IgD-negative memory B cell (primary cell): ENCODE measurements at regions not wholly inside any gene's neighbourhood (a gene's known extent, or its start where the extent isn't known, plus 50 kb on each side); places are given as distances from the start of the nearest gene placed in this dataset.
"Not testable (repeated sequence)": the region's sequence is repeated elsewhere in the genome, so short reads cannot be mapped to it uniquely, and the experiment has no call there.

ENCODE experiments used
- H3K27ac Mint-ChIP-seq, 3 donors: one replicate each; pipeline ENCODE4 v1.8.0; 2020 to 2022; ENCODE audit warnings: mild to moderate bottlenecking in 3 of 3, mixed read lengths in 3 of 3, moderate library complexity in 1 of 3
- H3K27me3 Mint-ChIP-seq: one replicate; pipeline ENCODE4 v1.8.0; 2021; ENCODE audit warnings: mixed read lengths
- H3K36me3 Mint-ChIP-seq: one replicate; pipeline ENCODE4 v1.8.0; 2020; ENCODE audit warnings: mild to moderate bottlenecking, mixed read lengths
- H3K4me1 Mint-ChIP-seq, 3 donors: one replicate each; pipeline ENCODE4 v1.8.0; 2020 to 2022; ENCODE audit warnings: mixed read lengths in 3 of 3, mild to moderate bottlenecking in 1 of 3
- H3K4me3 Mint-ChIP-seq, 4 donors: one replicate each; pipeline ENCODE4 v1.8.0; 2020 to 2022; ENCODE audit warnings: mild to moderate bottlenecking in 4 of 4, mixed read lengths in 4 of 4, moderate library complexity in 3 of 4
- H3K9me3 Mint-ChIP-seq, 3 donors: one replicate each; pipeline ENCODE4 v1.8.0; 2020 to 2021; ENCODE audit warnings: mixed read lengths in 3 of 3, mild to moderate bottlenecking in 1 of 3

DNA sequence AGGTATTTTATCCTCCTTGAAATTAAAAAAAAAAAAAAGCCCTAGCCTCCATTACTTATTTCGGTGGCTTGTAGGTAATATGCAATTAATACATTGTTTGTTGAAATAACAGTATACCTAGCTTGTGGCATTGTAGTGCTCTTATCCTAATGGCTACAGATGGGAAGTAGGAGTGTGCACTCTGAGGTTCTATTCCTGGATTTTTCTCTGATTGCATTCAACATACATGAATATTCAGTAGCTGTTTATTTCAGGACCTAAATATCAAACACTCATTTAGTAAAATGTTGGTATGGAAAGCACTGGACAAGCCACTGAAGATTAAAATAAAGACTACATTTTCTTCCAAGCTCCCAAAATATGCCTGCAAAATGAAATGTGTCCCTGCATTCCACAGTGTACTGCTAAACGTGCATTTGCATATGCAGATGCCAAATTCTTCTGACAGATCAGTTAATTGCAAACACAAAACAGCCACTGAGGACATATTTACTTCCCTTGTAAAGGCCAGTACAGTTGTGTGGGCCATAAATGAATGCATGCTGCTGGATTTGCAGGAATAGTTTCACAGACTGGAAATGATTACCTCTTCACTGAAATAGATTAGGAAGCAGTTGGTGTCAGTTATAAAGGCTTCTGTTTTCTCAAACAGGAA lies 826.1 kb downstream of the PRELID2 start:
- Mint-ChIP-seq H3K4me1 (no peaks in the 10 kb centered on the region), H3K36me3 (no peaks in the 10 kb centered on the region), H3K27me3 (peaks cover 2% of the 10 kb centered on the region), H3K27ac (no peak overlapping the region), H3K9me3 (peaks cover 1 to 4% (median 2%) of the 10 kb centered on the region in 3 donors), H3K4me3 (no peak overlapping the region)

DNA sequence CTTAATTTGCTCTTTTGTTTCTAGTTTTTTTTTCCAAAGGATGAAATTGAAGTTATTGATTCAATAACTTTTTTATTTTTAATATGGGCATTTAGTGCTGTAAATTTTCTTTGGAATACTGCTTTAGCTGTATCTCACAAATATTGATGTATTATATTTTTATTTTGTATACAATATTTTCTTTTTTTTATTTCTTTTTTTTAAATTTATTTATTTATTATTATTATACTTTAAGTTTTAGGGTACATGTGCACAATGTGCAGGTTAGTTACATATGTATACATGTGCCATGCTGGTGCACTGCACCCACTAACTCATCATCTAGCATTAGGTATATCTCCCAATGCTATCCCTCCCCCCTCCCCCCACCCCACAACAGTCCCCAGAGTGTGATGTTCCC lies 823.7 kb downstream of the KCTD16 start:
- H3K4me1 Mint-ChIP-seq, H3K27me3 Mint-ChIP-seq, H3K36me3 Mint-ChIP-seq, H3K27ac Mint-ChIP-seq, H3K4me3 Mint-ChIP-seq, H3K9me3 Mint-ChIP-seq: not testable (repeated sequence)

- peaks cover 2 to 6% (median 2%) of the 10 kb centered on the region in 3 donors for H3K9me3 Mint-ChIP-seq
- no peaks in the 10 kb centered on the region for H3K4me1 Mint-ChIP-seq
- H3K4me3 Mint-ChIP-seq = no peak overlapping the region
- H3K36me3 Mint-ChIP-seq = no peaks in the 10 kb centered on the region
- H3K27me3 Mint-ChIP-seq = no peaks in the 10 kb centered on the region
- H3K27ac Mint-ChIP-seq = no peak overlapping the region
These were observed 812.4 kb downstream of the KCTD16 start for GRCh38 chr5:144983101-144983500.

- H3K9me3 Mint-ChIP-seq = peaks cover 2 to 5% (median 4%) of the 10 kb centered on the region in 3 donors
- no peaks in the 10 kb centered on the region for H3K4me1 Mint-ChIP-seq
- H3K27ac Mint-ChIP-seq = no peak overlapping the region
- no peaks in the 10 kb centered on the region for H3K27me3 Mint-ChIP-seq
- no peaks in the 10 kb centered on the region for H3K36me3 Mint-ChIP-seq
- H3K4me3 Mint-ChIP-seq = no peak overlapping the region
These were observed 809.0 kb downstream of the KCTD16 start for GRCh38 chr5:144979516-144980264.

DNA sequence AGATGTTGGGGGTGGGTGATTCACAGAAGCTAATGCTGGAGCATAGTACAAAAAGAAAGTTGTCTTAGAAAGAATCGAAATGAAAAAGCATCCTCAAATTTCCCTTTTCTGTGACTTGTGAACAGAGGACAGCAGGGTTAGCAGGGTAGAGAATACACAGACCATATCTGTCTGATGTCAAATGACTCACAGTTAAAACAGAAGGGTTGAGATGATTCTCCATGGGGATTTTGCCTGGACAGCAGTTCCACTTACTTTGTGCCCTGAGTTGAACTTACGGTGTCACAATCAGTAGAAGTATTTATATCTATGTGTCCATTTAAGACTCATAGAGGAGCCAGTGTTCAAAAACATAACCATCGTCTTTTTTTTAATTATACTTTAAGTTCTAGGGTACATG lies 801.6 kb downstream of the KCTD16 start:
- peaks cover 2 to 14% (median 4%) of the 10 kb centered on the region in 3 donors for H3K9me3 Mint-ChIP-seq
- H3K4me3 Mint-ChIP-seq = no peak overlapping the region
- no peaks in the 10 kb centered on the region for H3K36me3 Mint-ChIP-seq
- H3K27me3 Mint-ChIP-seq = no peaks in the 10 kb centered on the region
- H3K4me1 Mint-ChIP-seq = no peaks in the 10 kb centered on the region
- no peak overlapping the region for H3K27ac Mint-ChIP-seq

DNA sequence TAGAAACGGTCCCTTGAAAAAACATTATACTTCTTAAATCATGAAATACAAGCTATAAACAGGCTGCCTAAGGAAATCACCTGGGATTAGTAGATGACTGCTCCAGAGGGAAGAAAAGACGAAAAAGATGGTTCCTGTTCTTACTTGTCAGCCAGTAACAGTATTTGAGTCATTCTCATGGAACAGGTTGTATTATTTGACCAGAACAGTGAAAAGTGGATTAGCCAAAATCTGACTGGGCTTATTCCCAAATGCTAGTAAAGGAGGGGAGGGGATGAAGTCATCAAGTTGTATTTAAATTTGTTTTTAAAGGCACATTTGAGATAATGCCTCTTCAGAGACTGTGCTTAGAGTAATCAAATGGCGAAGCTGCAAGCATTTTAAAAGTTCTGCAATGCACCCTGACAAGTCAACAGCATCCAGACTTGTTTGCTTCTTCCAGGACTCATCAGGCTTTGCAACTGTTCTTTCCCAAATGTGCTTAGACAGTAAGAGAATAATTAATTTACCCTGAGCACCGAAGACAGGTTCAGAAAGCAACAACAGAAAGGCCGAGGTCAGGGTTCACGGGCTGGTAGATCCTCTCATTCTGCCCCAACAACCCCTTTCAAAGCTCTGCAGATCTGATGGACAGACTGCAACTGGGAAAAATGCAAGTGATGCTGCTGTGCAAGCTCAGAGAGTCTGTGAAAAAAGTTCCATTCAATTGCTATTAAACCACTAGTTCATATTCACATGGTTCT lies 800.6 kb downstream of the KCTD16 start:
- Mint-ChIP-seq H3K27me3 (no peaks in the 10 kb centered on the region), H3K4me1 (no peaks in the 10 kb centered on the region), H3K9me3 (peaks cover 2 to 11% (median 2%) of the 10 kb centered on the region in 3 donors)

DNA sequence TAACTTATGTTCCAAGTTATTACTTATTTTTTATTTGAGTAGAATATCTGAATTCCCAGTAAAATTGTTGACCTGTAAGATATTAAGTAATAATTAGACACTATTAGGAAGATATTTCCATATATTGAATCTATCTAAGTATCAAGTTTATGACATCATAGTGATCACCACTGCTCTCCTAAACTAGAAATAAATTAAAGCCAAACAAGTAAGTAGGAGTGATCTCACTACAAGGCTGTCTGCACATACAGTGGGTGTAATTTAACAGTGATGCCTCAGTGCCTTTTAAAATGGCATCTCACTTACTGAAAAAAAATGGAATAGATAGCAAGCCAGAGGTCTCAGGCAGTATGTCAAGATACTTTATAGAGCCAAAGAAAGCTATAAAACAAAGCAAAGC lies 789.6 kb downstream of the KCTD16 start:
- Mint-ChIP-seq H3K4me3 (no peak overlapping the region), H3K27me3 (no peaks in the 10 kb centered on the region), H3K27ac (no peak overlapping the region), H3K4me1 (no peaks in the 10 kb centered on the region), H3K36me3 (no peaks in the 10 kb centered on the region), H3K9me3 (peaks cover 0 to 2% (median 0%) of the 10 kb centered on the region in 3 donors)

More for the DNA sequence above, 800.6 kb downstream of the KCTD16 start:
- H3K27ac Mint-ChIP-seq = no peak overlapping the region
- H3K4me3 Mint-ChIP-seq = no peak overlapping the region
- H3K36me3 Mint-ChIP-seq = no peaks in the 10 kb centered on the region

- Mint-ChIP-seq H3K36me3 (no peaks in the 10 kb centered on the region), H3K4me3 (no peak overlapping the region), H3K27ac (no peak overlapping the region), H3K9me3 (peaks cover 0 to 2% (median 0%) of the 10 kb centered on the region in 3 donors), H3K4me1 (no peaks in the 10 kb centered on the region), H3K27me3 (no peaks in the 10 kb centered on the region)
These were observed 787.3 kb downstream of the KCTD16 start for GRCh38 chr5:144958002-144958401.

DNA sequence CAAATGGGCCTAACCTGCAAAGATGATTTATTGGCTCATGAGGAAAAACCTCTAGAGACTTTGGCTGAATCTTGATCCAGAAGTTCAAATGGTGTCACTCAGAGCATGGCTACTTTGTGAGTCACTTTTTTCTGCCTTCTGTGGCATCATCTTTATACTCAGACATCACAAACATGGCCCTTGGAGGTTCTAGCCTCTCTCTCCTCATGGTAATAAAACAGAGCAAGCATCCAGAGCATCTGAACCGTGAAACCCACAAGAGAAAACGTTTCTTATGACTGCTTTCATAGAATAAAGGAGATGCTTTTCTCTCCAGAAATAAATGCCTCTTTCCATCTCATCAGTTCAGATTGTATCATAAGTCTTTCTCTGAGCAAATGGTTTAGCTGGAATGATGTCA lies 780.3 kb downstream of the KCTD16 start:
- Mint-ChIP-seq H3K9me3 (no peaks in the 10 kb centered on the region), H3K4me1 (no peaks in the 10 kb centered on the region), H3K27ac (no peak overlapping the region), H3K4me3 (no peak overlapping the region), H3K27me3 (no peaks in the 10 kb centered on the region), H3K36me3 (no peaks in the 10 kb centered on the region)

GRCh38 chr5:144947023-144947422 lies 776.4 kb downstream of the KCTD16 start:
- no peak overlapping the region for H3K4me3 Mint-ChIP-seq
- H3K27ac Mint-ChIP-seq = no peak overlapping the region
- peaks cover 0 to 1% (median 0%) of the 10 kb centered on the region in 3 donors for H3K9me3 Mint-ChIP-seq
- H3K27me3 Mint-ChIP-seq = no peaks in the 10 kb centered on the region
- no peaks in the 10 kb centered on the region for H3K4me1 Mint-ChIP-seq
- H3K36me3 Mint-ChIP-seq = no peaks in the 10 kb centered on the region

- H3K9me3 Mint-ChIP-seq = peaks cover 0 to 1% (median 0%) of the 10 kb centered on the region in 3 donors
- H3K27ac Mint-ChIP-seq = no peak overlapping the region
- H3K4me1 Mint-ChIP-seq = no peaks in the 10 kb centered on the region
- no peak overlapping the region for H3K4me3 Mint-ChIP-seq
- no peaks in the 10 kb centered on the region for H3K36me3 Mint-ChIP-seq
- no peaks in the 10 kb centered on the region for H3K27me3 Mint-ChIP-seq
These were observed 774.8 kb downstream of the KCTD16 start for GRCh38 chr5:144945503-144945902.

- no peaks in the 10 kb centered on the region for H3K4me1 Mint-ChIP-seq
- no peaks in the 10 kb centered on the region for H3K36me3 Mint-ChIP-seq
- H3K27ac Mint-ChIP-seq = no peak overlapping the region
- H3K9me3 Mint-ChIP-seq = peaks cover 0 to 1% (median 0%) of the 10 kb centered on the region in 3 donors
- H3K27me3 Mint-ChIP-seq = no peaks in the 10 kb centered on the region
- H3K4me3 Mint-ChIP-seq = no peak overlapping the region
These were observed 774.3 kb downstream of the KCTD16 start for GRCh38 chr5:144944936-144945335.

DNA sequence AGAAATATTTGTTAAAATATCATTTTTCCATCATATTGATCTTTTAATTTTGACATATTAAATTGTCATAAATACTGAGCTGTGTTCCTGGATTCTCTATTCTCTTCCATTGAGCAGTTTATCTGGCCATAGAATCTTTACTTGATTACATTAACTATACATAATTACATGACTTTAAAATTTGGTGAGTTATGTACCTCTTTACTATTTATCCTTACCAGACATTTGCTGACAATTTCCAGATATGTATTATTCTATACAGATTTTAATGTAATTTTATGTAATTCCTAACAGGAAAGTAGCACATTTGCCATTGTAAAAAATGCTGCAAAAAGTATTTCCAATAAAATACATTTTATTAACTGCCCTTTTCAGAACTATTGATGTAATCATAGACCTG lies 770.3 kb downstream of the KCTD16 start:
- no peaks in the 10 kb centered on the region for H3K27me3 Mint-ChIP-seq
- H3K9me3 Mint-ChIP-seq = peaks cover 3 to 12% (median 3%) of the 10 kb centered on the region in 3 donors

DNA sequence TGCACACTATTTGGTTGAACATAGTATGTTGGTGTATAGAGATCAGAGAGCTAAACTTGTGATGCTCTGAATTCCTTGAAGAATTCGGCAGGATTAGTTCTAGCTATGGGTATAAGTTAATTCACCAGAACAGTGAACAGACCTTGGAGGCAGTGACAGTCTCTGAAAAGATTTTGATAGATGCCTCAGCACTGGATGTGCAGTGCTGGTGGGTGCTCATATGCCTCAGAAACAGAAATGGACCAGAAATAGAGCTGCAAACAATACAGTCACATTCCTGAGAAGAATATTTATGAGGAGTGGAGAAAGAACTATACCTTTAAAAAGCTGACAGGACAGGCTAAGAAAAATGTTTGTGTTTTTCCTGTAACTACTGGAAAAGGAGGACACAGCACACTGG lies 747.7 kb downstream of the KCTD16 start:
- no peaks in the 10 kb centered on the region for H3K27me3 Mint-ChIP-seq
- no peaks in the 10 kb centered on the region for H3K4me1 Mint-ChIP-seq
- peaks cover 0 to 3% (median 0%) of the 10 kb centered on the region in 3 donors for H3K9me3 Mint-ChIP-seq
- no peak overlapping the region for H3K27ac Mint-ChIP-seq
- H3K4me3 Mint-ChIP-seq = no peak overlapping the region
- no peaks in the 10 kb centered on the region for H3K36me3 Mint-ChIP-seq

More for the DNA sequence above, 770.3 kb downstream of the KCTD16 start:
- H3K36me3 Mint-ChIP-seq = no peaks in the 10 kb centered on the region
- no peak overlapping the region for H3K27ac Mint-ChIP-seq
- no peak overlapping the region for H3K4me3 Mint-ChIP-seq
- H3K4me1 Mint-ChIP-seq = no peaks in the 10 kb centered on the region

- Mint-ChIP-seq H3K9me3 (peaks cover 3 to 4% (median 4%) of the 10 kb centered on the region in 3 donors), H3K36me3 (no peaks in the 10 kb centered on the region), H3K4me3 (no peak overlapping the region), H3K27me3 (no peaks in the 10 kb centered on the region), H3K27ac (no peak overlapping the region), H3K4me1 (no peaks in the 10 kb centered on the region)
These were observed 744.8 kb downstream of the KCTD16 start for GRCh38 chr5:144915452-144915851.
